HepG2 (cell line): ENCODE measurements at regions not wholly inside any gene's neighbourhood (a gene's known extent, or its start where the extent isn't known, plus 50 kb on each side); places are given as distances from the start of the nearest gene placed in this dataset.

ENCODE experiments used
- CTCF ChIP-seq: sonication (generic); formaldehyde crosslinking; IDR thresholded peaks from 2 replicates; pipeline ENCODE4 v1.5.0; 2020; ENCODE audit warnings: mild to moderate bottlenecking, missing genetic modification reagents, moderate library complexity
- GLI4 ChIP-seq: sonication (generic); formaldehyde crosslinking; IDR thresholded peaks from 2 replicates; pipeline ENCODE4 v1.5.1; 2020; ENCODE audit warnings: missing genetic modification reagents, mild to moderate bottlenecking, moderate library complexity, borderline replicate concordance
- MEIS1 ChIP-seq: sonication (generic); formaldehyde crosslinking; IDR thresholded peaks from 2 replicates; pipeline ENCODE4 v1.9.0; 2021; ENCODE audit warnings: mild to moderate bottlenecking, missing genetic modification reagents, moderate library complexity, borderline replicate concordance
- NR2C2 ChIP-seq: sonication (generic); formaldehyde crosslinking; IDR thresholded peaks from 2 replicates; pipeline ENCODE4 v1.4.0; 2020; ENCODE audit warnings: missing genetic modification reagents, mild to moderate bottlenecking, moderate library complexity, borderline replicate concordance
- NR2F6 ChIP-seq, 2 experiments: IDR thresholded peaks; 2 replicates each; pipeline ENCODE4 v1.6.1; 2016; ENCODE audit warnings: antibody characterized with exemption in 1 of 2, mild to moderate bottlenecking in 1 of 2
- SYNCRIP ChIP-seq: fragments of 200-400 bp; formaldehyde crosslinking; IDR thresholded peaks from 2 replicates; pipeline ENCODE4 v1.6.1; 2018; ENCODE audit warnings: mild to moderate bottlenecking, low read depth, low read length; ENCODE audit not compliant: insufficient read depth
- TAF1 ChIP-seq: sonication (generic); formaldehyde crosslinking; IDR thresholded peaks from 2 replicates; pipeline ENCODE4 v1.4.0; 2020; ENCODE audit warnings: missing genetic modification reagents
- TBL1XR1 ChIP-seq: fragments of 150-350 bp; IDR thresholded peaks from 2 replicates; pipeline ENCODE4 v1.6.1; 2014; ENCODE audit warnings: borderline replicate concordance, low read length; ENCODE audit not compliant: partially characterized antibody
- ZFAT ChIP-seq: sonication (generic); formaldehyde crosslinking; conservative IDR thresholded peaks from 2 replicates; pipeline ENCODE4 v1.8.1; 2023; ENCODE audit warnings: missing genetic modification reagents, inconsistent platforms
- TF ChIP-seq, protein P1 (sequence below): sonication (generic); formaldehyde crosslinking; IDR thresholded peaks from 2 replicates; pipeline ENCODE4 v1.4.0; 2020; ENCODE audit warnings: mild to moderate bottlenecking, missing genetic modification reagents

DNA sequence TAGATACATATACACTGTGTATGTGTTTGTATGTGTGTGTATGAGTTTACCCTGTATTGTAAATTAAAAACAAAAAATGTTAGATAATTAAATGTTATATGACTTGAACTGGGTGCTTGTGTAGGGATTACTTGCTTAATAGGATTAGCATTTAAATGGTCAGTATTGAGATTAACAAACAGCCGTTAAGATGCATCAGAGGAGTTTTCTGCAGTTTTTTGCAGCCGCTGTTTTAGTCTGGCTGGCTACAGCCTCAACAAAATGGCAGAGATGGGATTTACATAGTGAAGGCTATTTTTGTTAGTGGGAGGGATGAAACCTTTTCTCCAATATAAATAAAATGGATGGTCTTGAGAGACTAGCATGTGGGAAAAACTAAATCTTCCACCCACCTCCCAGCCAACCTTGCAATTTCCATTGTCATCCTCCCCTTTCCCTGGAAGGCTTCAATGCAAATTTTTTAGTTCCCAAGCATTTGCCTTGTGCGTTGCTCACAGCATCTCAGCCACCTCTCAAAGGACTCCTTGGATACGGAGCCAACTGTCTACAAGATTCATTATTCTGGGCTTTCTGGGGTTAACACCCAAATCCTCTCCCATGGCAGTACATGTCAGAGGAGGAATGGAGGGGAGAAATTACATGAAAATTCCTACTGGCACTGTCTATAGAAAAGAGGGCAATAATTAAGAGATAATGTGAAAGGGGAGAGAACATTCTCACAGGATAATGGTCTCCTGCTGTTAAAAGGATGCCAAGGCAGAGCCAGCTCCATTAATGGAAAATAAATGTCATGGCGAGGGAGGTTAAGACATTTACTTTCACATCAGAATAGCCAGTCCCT, 351.9 kb downstream of the CDH2 start:
- TF ChIP-seq NR2C2 (CRISPR knock-in tag) = no peak
- TF ChIP-seq CTCF = no peak
- no peak for TF ChIP-seq TAF1 (CRISPR knock-in tag)
- TF ChIP-seq TBL1XR1 = no peak
- TF ChIP-seq MEIS1 = no peak
- TF ChIP-seq, protein P1, sequence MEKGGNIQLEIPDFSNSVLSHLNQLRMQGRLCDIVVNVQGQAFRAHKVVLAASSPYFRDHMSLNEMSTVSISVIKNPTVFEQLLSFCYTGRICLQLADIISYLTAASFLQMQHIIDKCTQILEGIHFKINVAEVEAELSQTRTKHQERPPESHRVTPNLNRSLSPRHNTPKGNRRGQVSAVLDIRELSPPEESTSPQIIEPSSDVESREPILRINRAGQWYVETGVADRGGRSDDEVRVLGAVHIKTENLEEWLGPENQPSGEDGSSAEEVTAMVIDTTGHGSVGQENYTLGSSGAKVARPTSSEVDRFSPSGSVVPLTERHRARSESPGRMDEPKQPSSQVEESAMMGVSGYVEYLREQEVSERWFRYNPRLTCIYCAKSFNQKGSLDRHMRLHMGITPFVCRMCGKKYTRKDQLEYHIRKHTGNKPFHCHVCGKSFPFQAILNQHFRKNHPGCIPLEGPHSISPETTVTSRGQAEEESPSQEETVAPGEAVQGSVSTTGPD = no peak
- TF ChIP-seq GLI4 (CRISPR knock-in tag) = no peak
- TF ChIP-seq ZFAT = no peak
- TF ChIP-seq NR2F6 (IDR thresholded peaks at IDR 0.05) = no peak
- TF ChIP-seq NR2F6 (CRISPR knock-in tag; IDR thresholded peaks at IDR 0.05) = no peak
- TF ChIP-seq SYNCRIP = no peak
